Type B pancreatic cell (in vitro differentiated cells): ENCODE measurements at regions not wholly inside any gene's neighbourhood (a gene's known extent, or its start where the extent isn't known, plus 50 kb on each side); places are given as distances from the start of the nearest gene placed in this dataset.

ENCODE experiments used
- DNase-seq: peaks from one replicate; pipeline ENCODE4 v3.0.0; 2021; ENCODE audit warnings: mixed read lengths; ENCODE audit not compliant: unreplicated experiment; ENCODE audit errors: extremely low spot score
- H3K27ac Mint-ChIP-seq: 2 replicates; pipeline ENCODE4 v1.8.0; 2021; ENCODE audit warnings: mild to moderate bottlenecking, mixed read lengths
- H3K27me3 Mint-ChIP-seq: 2 replicates; pipeline ENCODE4 v1.8.0; 2021; ENCODE audit warnings: mixed read lengths
- H3K36me3 Mint-ChIP-seq: 2 replicates; pipeline ENCODE4 v1.8.0; 2021; ENCODE audit warnings: mixed read lengths
- H3K4me1 Mint-ChIP-seq: one replicate; pipeline ENCODE4 v1.8.0; 2021; ENCODE audit warnings: mixed read lengths; ENCODE audit not compliant: unreplicated experiment
- H3K4me3 Mint-ChIP-seq: 2 replicates; pipeline ENCODE4 v1.8.0; 2021; ENCODE audit warnings: mild to moderate bottlenecking, mixed read lengths
- H3K9me3 Mint-ChIP-seq: 2 replicates; pipeline ENCODE4 v1.8.0; 2021; ENCODE audit warnings: mixed read lengths
- CTCF ChIP-seq: fragments of 200-600 bp; sonication (generic); conservative IDR thresholded peaks from 2 replicates; pipeline ENCODE4 v1.5.0; 2021; ENCODE audit warnings: antibody characterized with exemption, mild to moderate bottlenecking

DNA sequence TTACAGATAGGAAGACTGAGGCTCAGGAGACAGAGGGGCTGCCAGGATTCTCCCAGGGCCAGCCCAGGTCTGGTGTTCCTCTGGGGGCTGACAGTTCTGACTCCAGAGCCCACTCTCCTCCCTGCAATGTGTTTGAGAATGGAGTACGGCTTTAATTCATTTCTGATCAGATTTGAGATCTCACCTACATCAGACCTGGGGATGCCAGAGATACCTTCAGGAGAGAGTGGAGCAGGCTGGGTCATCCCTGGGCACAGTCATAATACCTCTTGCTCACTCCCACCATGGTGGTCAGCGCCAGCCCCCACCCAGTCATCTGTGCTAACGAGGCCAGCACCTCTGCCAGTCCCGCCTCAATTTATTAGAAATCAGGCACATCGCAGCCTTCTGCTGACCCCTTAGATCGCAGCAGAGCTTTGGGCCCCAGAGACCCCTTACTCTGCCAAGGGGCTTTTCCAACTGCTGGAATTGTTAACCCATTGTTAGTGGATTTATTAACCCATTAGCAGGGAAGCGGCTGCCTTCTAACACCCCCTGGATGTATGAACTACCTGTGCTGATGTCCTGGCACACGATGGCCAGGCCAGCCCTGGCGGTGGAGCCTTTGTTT, 352.1 kb downstream of the MATN1 start:
- DNase-seq = no peak
- Mint-ChIP-seq H3K9me3 (no peaks in the 10 kb centered on the region), H3K27me3 (peaks cover 3% of the 10 kb centered on the region), H3K4me1 (peaks cover 14% of the 10 kb centered on the region), H3K27ac (no peak overlapping the region), H3K36me3 (no peaks in the 10 kb centered on the region), H3K4me3 (no peak overlapping the region)
- TF ChIP-seq CTCF = no peak

GRCh38 chr1:30368651-30369240, 354.6 kb downstream of the MATN1 start:
- Mint-ChIP-seq H3K27ac (no peak overlapping the region), H3K4me1 (peaks cover 14% of the 10 kb centered on the region), H3K9me3 (no peaks in the 10 kb centered on the region), H3K4me3 (no peak overlapping the region), H3K36me3 (no peaks in the 10 kb centered on the region), H3K27me3 (peaks cover 3% of the 10 kb centered on the region)
- DNase-seq = no peak
- no peak for TF ChIP-seq CTCF

- Mint-ChIP-seq H3K27ac (no peak overlapping the region), H3K4me3 (no peak overlapping the region), H3K4me1 (peaks cover 24% of the 10 kb centered on the region), H3K27me3 (no peaks in the 10 kb centered on the region), H3K9me3 (no peaks in the 10 kb centered on the region), H3K36me3 (no peaks in the 10 kb centered on the region)
- TF ChIP-seq CTCF = no peak
- no peak for DNase-seq
Measured at GRCh38 chr1:30366911-30367310, 356.5 kb downstream of the MATN1 start.

- no peak for DNase-seq
- no peaks in the 10 kb centered on the region for H3K36me3 Mint-ChIP-seq
- TF ChIP-seq CTCF = no peak
- H3K27ac Mint-ChIP-seq = no peak overlapping the region
- H3K4me1 Mint-ChIP-seq = peaks cover 25% of the 10 kb centered on the region
- H3K9me3 Mint-ChIP-seq = no peaks in the 10 kb centered on the region
- H3K27me3 Mint-ChIP-seq = no peaks in the 10 kb centered on the region
- no peak overlapping the region for H3K4me3 Mint-ChIP-seq
Measured at GRCh38 chr1:30366199-30366598, 357.2 kb downstream of the MATN1 start.

DNA sequence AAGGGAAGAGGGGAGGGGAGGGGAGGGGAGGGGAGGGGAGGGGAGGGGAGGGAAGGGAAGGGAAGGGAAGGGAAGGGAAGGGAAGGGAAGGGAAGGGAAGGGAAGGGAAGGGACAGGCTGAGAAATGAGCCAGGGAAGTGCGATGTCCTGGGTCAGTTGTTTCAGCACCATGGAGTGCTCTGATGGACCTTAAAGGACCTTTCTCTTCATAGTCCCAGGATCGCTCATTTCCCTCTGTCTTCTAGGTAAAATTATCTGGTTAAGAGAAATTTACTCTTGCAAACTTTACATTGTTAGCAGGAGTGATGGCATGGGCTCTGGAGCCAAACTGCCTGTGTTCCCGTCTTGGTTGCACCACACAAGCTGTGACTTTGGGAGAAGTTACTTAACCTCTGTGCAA, 357.8 kb downstream of the MATN1 start:
- Mint-ChIP-seq H3K9me3 (no peaks in the 10 kb centered on the region), H3K4me1 (peaks cover 25% of the 10 kb centered on the region), H3K27me3 (no peaks in the 10 kb centered on the region), H3K27ac (no peak overlapping the region), H3K36me3 (no peaks in the 10 kb centered on the region), H3K4me3 (no peak overlapping the region)
- DNase-seq = no peak
- TF ChIP-seq CTCF = no peak
